ENCODE measurements at regions not wholly inside any gene's neighbourhood (a gene's known extent, or its start where the extent isn't known, plus 50 kb on each side); places are given as distances from the start of the nearest gene placed in this dataset.

GRCh38 chrX:118205421-118206395 is 89.1 kb upstream of the KLHL13 start:
- H3K9me3 Mint-ChIP-seq, result no peaks in the 10 kb centered on the region
- H3K27ac Mint-ChIP-seq, result no peak overlapping the region
- H3K4me3 Mint-ChIP-seq, result no peak overlapping the region
- no peaks in the 10 kb centered on the region for H3K27me3 Mint-ChIP-seq
- DNase-seq (no peak), ATAC-seq (no peak)
- H3K4me1 Mint-ChIP-seq, result no peaks in the 10 kb centered on the region

DNA sequence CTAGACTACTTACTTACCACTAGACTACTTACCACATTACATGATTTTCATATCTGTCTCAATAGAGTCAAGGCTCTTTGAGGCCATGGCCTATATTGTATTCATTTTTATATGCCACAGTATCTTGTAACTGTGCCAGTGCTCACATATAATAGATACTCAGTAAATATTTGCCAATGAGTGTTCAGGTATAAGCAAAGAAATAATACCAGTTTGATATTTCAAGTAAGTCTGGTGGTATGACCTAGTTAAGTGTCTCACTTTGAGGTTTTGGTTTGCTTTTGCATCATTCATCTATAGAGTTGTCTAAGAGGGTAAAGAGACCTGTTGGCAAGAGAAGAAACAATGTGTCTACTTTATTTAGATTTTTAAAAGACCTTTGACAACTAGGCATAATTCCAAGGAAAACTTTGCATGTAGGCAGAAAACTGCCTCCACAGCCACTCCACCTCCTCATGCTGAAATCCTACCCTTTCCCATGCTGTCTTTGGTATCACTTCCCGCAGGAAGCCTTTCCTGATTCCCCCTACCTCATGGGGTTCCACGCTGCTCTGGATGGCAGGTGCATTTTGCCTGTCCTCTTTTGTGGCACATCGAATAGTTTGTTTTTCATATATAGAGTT is 91.3 kb upstream of the KLHL13 start:
- no peak for DNase-seq
- H3K4me3 Mint-ChIP-seq, result no peak overlapping the region

GRCh38 chrX:118208481-118208880 is 91.9 kb upstream of the KLHL13 start:
- Mint-ChIP-seq H3K4me3 (no peak overlapping the region), H3K27ac (no peak overlapping the region), H3K27me3 (no peaks in the 10 kb centered on the region), H3K9me3 (no peaks in the 10 kb centered on the region), H3K4me1 (no peaks in the 10 kb centered on the region)
- ATAC-seq, result no peak
- no peak for DNase-seq

More for the DNA sequence above, 91.3 kb upstream of the KLHL13 start:
- no peaks in the 10 kb centered on the region for H3K27me3 Mint-ChIP-seq
- no peak overlapping the region for H3K27ac Mint-ChIP-seq
- H3K4me1 Mint-ChIP-seq, result no peaks in the 10 kb centered on the region
- H3K9me3 Mint-ChIP-seq, result no peaks in the 10 kb centered on the region
- no peak for ATAC-seq

GRCh38 chrX:118211891-118212816 is 95.5 kb upstream of the KLHL13 start:
- ATAC-seq (no peak), DNase-seq (no peak)
- no peaks in the 10 kb centered on the region for H3K9me3 Mint-ChIP-seq
- no peaks in the 10 kb centered on the region for H3K4me1 Mint-ChIP-seq
- no peaks in the 10 kb centered on the region for H3K27me3 Mint-ChIP-seq
- H3K27ac Mint-ChIP-seq, result peak overlapping the region in 1 of 2 donors; percentile 63
- H3K4me3 Mint-ChIP-seq, result no peak overlapping the region

DNA sequence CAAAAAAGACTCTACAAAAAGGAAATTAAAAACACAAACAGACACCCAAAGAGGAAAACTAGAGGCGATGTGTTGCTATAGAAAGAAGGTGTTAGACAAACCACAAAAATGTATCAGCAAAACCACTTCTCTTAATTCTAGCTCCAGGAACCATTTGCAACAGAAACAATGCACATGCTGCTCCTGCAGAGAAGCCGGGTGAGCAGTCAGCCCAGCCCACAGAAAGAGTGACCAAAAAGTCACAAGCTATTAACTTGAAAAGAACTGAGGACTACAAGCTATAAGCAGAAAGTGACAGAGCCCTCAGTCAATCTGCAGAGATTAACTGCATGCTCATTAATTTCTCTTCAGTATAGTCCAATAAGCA is 96.2 kb upstream of the KLHL13 start:
- peak overlapping the region in 1 of 2 donors; percentile 63 for H3K27ac Mint-ChIP-seq
- H3K9me3 Mint-ChIP-seq, result no peaks in the 10 kb centered on the region
- no peak overlapping the region for H3K4me3 Mint-ChIP-seq
- H3K27me3 Mint-ChIP-seq, result no peaks in the 10 kb centered on the region
- H3K4me1 Mint-ChIP-seq, result no peaks in the 10 kb centered on the region
- ATAC-seq (no peak), DNase-seq (no peak)

DNA sequence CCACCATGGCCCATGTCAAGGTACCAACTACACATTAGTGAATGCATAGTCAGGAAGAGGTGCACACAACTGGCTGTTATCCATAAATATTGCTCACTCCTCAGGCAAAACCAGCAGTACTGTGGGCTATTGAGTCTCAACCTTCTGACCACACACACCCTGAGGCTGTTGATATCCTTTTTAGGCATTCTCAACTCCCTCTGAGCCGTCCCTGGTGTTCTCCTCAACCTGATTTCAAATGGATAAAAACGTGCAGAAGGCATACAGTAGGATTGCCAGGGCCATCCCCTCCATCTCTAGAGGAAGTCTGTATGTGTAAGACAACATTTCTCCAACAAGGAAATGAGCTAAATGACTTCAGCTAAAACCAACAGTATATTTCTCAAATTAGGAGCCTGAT is 98.7 kb upstream of the KLHL13 start:
- DNase-seq, result no peak
- H3K9me3 Mint-ChIP-seq, result no peaks in the 10 kb centered on the region
- no peak overlapping the region for H3K4me3 Mint-ChIP-seq

GRCh38 chrX:118216087-118216486 is 99.5 kb upstream of the KLHL13 start:
- ATAC-seq, result no peak
- H3K9me3 Mint-ChIP-seq, result no peaks in the 10 kb centered on the region
- H3K4me3 Mint-ChIP-seq, result no peak overlapping the region
- no peaks in the 10 kb centered on the region for H3K27me3 Mint-ChIP-seq
- H3K27ac Mint-ChIP-seq, result no peak overlapping the region
- no peak for DNase-seq
- H3K4me1 Mint-ChIP-seq, result no peaks in the 10 kb centered on the region

More for the DNA sequence above, 98.7 kb upstream of the KLHL13 start:
- Mint-ChIP-seq H3K27ac (no peak overlapping the region), H3K4me1 (no peaks in the 10 kb centered on the region), H3K27me3 (no peaks in the 10 kb centered on the region)
- ATAC-seq, result no peak

DNA sequence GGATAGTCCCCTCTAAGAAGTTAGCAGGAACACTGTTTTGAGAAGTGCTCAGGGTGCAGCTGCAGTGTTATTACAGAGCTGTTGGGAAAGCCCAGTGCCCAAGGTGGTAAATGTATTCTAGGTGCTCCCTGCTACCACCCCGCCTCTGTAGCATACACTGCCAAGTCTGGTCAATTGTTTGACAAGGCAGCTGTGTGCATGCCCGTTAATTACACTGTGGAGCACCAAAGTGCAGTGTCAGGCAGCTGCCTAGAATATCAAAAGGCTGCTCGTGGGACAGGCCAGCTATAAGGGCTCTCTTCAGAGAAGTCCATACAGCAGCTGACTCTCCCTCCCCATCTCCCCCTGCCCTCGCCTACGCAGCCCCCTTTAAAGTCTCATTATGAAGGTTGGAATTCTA is 99.9 kb upstream of the KLHL13 start:
- H3K27me3 Mint-ChIP-seq, result no peaks in the 10 kb centered on the region
- DNase-seq (no peak), ATAC-seq (no peak)
- no peaks in the 10 kb centered on the region for H3K4me1 Mint-ChIP-seq
- H3K9me3 Mint-ChIP-seq, result no peaks in the 10 kb centered on the region
- no peak overlapping the region for H3K27ac Mint-ChIP-seq
- H3K4me3 Mint-ChIP-seq, result no peak overlapping the region

DNA sequence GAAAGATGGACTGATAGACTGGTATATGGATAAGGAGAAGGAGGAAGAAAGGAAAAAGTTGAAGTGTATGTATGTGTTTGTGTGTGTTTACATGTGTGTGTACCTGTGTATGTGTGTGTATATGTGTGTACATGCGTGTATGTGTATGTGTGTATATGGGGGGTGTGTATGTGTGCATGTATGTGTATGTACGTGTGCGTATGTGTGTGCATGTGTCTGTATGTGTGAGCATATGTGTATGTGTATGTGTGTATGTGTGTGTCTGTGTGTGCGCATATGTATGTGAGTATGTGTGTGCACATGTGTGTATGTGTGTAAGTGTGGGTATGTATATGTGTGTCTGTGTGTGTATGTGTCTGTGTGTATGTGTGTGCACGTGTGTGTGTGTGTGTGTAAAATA is 101.5 kb upstream of the KLHL13 start:
- no peak for DNase-seq
- Mint-ChIP-seq H3K4me3 (no peak overlapping the region), H3K27me3 (no peaks in the 10 kb centered on the region), H3K9me3 (no peaks in the 10 kb centered on the region), H3K4me1 (no peaks in the 10 kb centered on the region), H3K27ac (no peak overlapping the region)
- no peak for ATAC-seq

GRCh38 chrX:118218940-118219339 is 102.3 kb upstream of the KLHL13 start:
- DNase-seq (no peak), ATAC-seq (no peak)
- no peaks in the 10 kb centered on the region for H3K4me1 Mint-ChIP-seq
- no peak overlapping the region for H3K4me3 Mint-ChIP-seq
- H3K27ac Mint-ChIP-seq, result no peak overlapping the region
- H3K9me3 Mint-ChIP-seq, result no peaks in the 10 kb centered on the region
- no peaks in the 10 kb centered on the region for H3K27me3 Mint-ChIP-seq

DNA sequence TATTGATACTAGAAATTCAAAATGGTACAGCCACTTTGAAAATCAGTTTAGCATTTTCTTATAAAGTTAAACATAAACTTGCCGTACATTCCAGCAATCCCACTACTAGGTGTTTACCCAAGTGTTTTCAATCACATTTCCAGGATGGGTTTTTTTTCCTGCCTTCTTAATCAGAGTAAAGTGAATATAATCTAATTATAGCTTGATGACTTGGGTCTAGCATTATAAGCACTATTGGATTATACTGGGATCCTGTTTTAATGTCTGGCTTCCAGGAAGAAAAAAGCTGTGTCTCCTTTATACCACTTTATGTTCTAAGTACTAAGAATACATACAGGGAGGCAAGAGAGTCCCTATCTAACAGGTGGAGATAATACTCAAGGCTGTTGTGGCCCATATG is 103.3 kb upstream of the KLHL13 start:
- ATAC-seq (no peak), DNase-seq (no peak)
- Mint-ChIP-seq H3K27ac (no peak overlapping the region), H3K4me3 (no peak overlapping the region), H3K27me3 (no peaks in the 10 kb centered on the region), H3K4me1 (no peaks in the 10 kb centered on the region), H3K9me3 (no peaks in the 10 kb centered on the region)

GRCh38 chrX:118220509-118220908 is 103.9 kb upstream of the KLHL13 start:
- no peak overlapping the region for H3K27ac Mint-ChIP-seq
- DNase-seq, result no peak
- H3K27me3 Mint-ChIP-seq, result no peaks in the 10 kb centered on the region
- H3K4me1 Mint-ChIP-seq, result no peaks in the 10 kb centered on the region
- H3K4me3 Mint-ChIP-seq, result no peak overlapping the region
- ATAC-seq, result no peak
- no peaks in the 10 kb centered on the region for H3K9me3 Mint-ChIP-seq

- Mint-ChIP-seq H3K27me3 (no peaks in the 10 kb centered on the region), H3K4me1 (no peaks in the 10 kb centered on the region), H3K27ac (no peak overlapping the region), H3K4me3 (no peak overlapping the region), H3K9me3 (no peaks in the 10 kb centered on the region)
- ATAC-seq, result no peak
- no peak for DNase-seq
These were observed 104.7 kb upstream of the KLHL13 start for GRCh38 chrX:118221270-118221669.

- Mint-ChIP-seq H3K4me3 (no peak overlapping the region), H3K4me1 (no peaks in the 10 kb centered on the region), H3K9me3 (no peaks in the 10 kb centered on the region), H3K27me3 (no peaks in the 10 kb centered on the region), H3K27ac (peak overlapping the region in 1 of 2 donors; percentile 59)
- no peak for DNase-seq
- ATAC-seq, result no peak
These were observed 105.1 kb upstream of the KLHL13 start for GRCh38 chrX:118221733-118222132.

GRCh38 chrX:118222421-118222820 is 105.8 kb upstream of the KLHL13 start:
- DNase-seq (no peak), ATAC-seq (no peak)
- Mint-ChIP-seq H3K4me1 (no peaks in the 10 kb centered on the region), H3K4me3 (no peak overlapping the region), H3K27ac (no peak overlapping the region), H3K9me3 (no peaks in the 10 kb centered on the region), H3K27me3 (no peaks in the 10 kb centered on the region)
